Sigmoid colon (tissue), 4 donors: ENCODE measurements at regions not wholly inside any gene's neighbourhood (a gene's known extent, or its start where the extent isn't known, plus 50 kb on each side); places are given as distances from the start of the nearest gene placed in this dataset.

Experiments
- POLR2A ChIP-seq, 2 donors: fragments of 450-650 bp; IDR thresholded peaks; one replicate each; pipeline ENCODE4 v1.6.1; 2016; ENCODE audit warnings: antibody characterized with exemption in 2 of 2, mild to moderate bottlenecking in 2 of 2, moderate library complexity in 2 of 2
- POLR2AphosphoS5 ChIP-seq, 4 donors: sonication (generic); formaldehyde crosslinking; IDR thresholded peaks; one replicate each; pipeline ENCODE4 v1.6.1; 2017; ENCODE audit warnings: antibody characterized with exemption in 4 of 4
- TF ChIP-seq, protein P1 (sequence below), 4 experiments: fragments of 450-650 bp in 3 of 4; fragments of 200-600 bp in 1 of 4; IDR thresholded peaks; one replicate each; pipeline ENCODE4 v1.5.1; 2016 to 2019; ENCODE audit warnings: antibody characterized with exemption in 4 of 4, mild to moderate bottlenecking in 3 of 4, moderate library complexity in 2 of 4

DNA sequence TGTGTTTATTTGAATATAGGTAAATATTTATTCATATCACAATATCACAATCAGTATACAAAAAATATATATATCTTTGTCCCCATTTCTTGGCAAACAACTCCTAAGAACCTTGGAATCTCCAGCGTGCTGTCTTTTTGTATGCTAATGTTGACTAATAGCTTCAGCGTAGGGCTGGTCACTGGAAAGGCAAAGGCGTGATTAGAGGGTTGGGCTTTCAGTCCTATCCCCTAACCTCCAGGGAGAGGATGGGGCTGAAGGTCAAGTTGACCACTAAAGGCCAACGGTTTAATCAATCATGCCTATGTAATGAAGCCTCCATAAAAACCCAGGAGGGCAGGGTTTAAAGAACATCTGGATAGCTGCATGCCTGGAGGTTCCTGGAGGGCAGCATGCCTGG lies 79.6 kb upstream of the BNC2 start:
- TF ChIP-seq, protein P1, sequence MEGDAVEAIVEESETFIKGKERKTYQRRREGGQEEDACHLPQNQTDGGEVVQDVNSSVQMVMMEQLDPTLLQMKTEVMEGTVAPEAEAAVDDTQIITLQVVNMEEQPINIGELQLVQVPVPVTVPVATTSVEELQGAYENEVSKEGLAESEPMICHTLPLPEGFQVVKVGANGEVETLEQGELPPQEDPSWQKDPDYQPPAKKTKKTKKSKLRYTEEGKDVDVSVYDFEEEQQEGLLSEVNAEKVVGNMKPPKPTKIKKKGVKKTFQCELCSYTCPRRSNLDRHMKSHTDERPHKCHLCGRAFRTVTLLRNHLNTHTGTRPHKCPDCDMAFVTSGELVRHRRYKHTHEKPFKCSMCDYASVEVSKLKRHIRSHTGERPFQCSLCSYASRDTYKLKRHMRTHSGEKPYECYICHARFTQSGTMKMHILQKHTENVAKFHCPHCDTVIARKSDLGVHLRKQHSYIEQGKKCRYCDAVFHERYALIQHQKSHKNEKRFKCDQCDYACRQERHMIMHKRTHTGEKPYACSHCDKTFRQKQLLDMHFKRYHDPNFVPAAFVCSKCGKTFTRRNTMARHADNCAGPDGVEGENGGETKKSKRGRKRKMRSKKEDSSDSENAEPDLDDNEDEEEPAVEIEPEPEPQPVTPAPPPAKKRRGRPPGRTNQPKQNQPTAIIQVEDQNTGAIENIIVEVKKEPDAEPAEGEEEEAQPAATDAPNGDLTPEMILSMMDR (IDR thresholded peaks at IDR 0.05), result no peak
- no peak for TF ChIP-seq POLR2A (IDR thresholded peaks at IDR 0.05)
- TF ChIP-seq POLR2AphosphoS5 (IDR thresholded peaks at IDR 0.05), result no peak
